ENCODE measurements at regions not wholly inside any gene's neighbourhood (a gene's known extent, or its start where the extent isn't known, plus 50 kb on each side); places are given as distances from the start of the nearest gene placed in this dataset.

GRCh38 chr5:8097146-8097545, 228.2 kb downstream of the MTRR start:
- H4K20me1 ChIP-seq (ENCODE audit: insufficient read depth) = no peaks in the 10 kb centered on the region
- no peak overlapping the region for H3K9ac ChIP-seq
- H3F3A ChIP-seq (replicated peaks; ENCODE audit: insufficient read depth) = no peaks in the 10 kb centered on the region
- H3K9me2 ChIP-seq = no peaks in the 10 kb centered on the region
- 3% methylated on average over 3 of the region's 3 CpGs for WGBS (ENCODE audit: low lambda C conversion rate)
- no peak overlapping the region for H3K4me3 ChIP-seq (ENCODE audit: low read depth in 2 of 2, low read length in 1 of 2)
- ChIA-PET POLR2A (no interaction called here), CTCF (no interaction called here)
- no peaks in the 10 kb centered on the region for H3K4me1 ChIP-seq (ENCODE audit: control insufficient read depth in 1 of 2, insufficient read depth in 2 of 2, low read depth in 1 of 2, low read length in 1 of 2)
- no peaks in the 10 kb centered on the region for H3K36me3 ChIP-seq (replicated peaks in 1 of 2; ENCODE audit: control insufficient read depth in 1 of 2, insufficient read depth in 2 of 2, low read length in 1 of 2)
- no peak overlapping the region for H3K4me2 ChIP-seq
- no peaks in the 10 kb centered on the region for H3K27me3 ChIP-seq (ENCODE audit: insufficient read depth)
- TF ChIP-seq NFIC (IDR thresholded peaks at IDR 0.05; ENCODE audit: borderline replicate concordance) (no peak), RAD21 (IDR thresholded peaks at IDR 0.05; ENCODE audit: low read length) (no peak), EP300 (IDR thresholded peaks at IDR 0.05; ENCODE audit: borderline replicate concordance in 1 of 2, low read depth in 1 of 2, low read length in 1 of 2) (no peak), SIN3A (IDR thresholded peaks at IDR 0.05; ENCODE audit: borderline replicate concordance, low read depth, low read length) (no peak), JUND (IDR thresholded peaks at IDR 0.05) (no peak), EZH2phosphoT487 (IDR thresholded peaks at IDR 0.05; ENCODE audit: borderline replicate concordance, low read depth) (no peak), RXRA (IDR thresholded peaks at IDR 0.05; ENCODE audit: borderline replicate concordance, low read depth) (no peak), GABPA (IDR thresholded peaks at IDR 0.05; ENCODE audit: low read depth) (no peak), FOXM1 (IDR thresholded peaks at IDR 0.05; ENCODE audit: low read depth) (no peak), MXI1 (IDR thresholded peaks at IDR 0.05; ENCODE audit: low read depth, low read length) (no peak), TAF1 (IDR thresholded peaks at IDR 0.05; ENCODE audit: borderline replicate concordance, low read depth, low read length) (no peak), ELF1 (IDR thresholded peaks at IDR 0.05) (no peak), ZBTB33 (IDR thresholded peaks at IDR 0.05; ENCODE audit: borderline replicate concordance, low read depth) (no peak), SMC3 (IDR thresholded peaks at IDR 0.05; ENCODE audit: low read depth, low read length) (no peak)
- no peak for DNase-seq
- H3K27ac ChIP-seq (ENCODE audit: low read depth in 2 of 2, low read length in 1 of 2) = no peak overlapping the region
- H2AFZ ChIP-seq (ENCODE audit: low read depth) = no peak overlapping the region
- no peaks in the 10 kb centered on the region for H3K79me2 ChIP-seq (ENCODE audit: insufficient read depth)
- no peaks in the 10 kb centered on the region for H3K9me3 ChIP-seq

- CTCF ChIA-PET = no interaction called here
- H3K9me2 ChIP-seq = no peaks in the 10 kb centered on the region
- no peaks in the 10 kb centered on the region for H3K4me1 ChIP-seq (ENCODE audit: control insufficient read depth in 1 of 2, insufficient read depth in 2 of 2, low read depth in 1 of 2, low read length in 1 of 2)
- H3K27ac ChIP-seq (ENCODE audit: low read depth in 2 of 2, low read length in 1 of 2) = no peak overlapping the region
- H3K4me2 ChIP-seq = no peak overlapping the region
- POLR2A ChIA-PET = no interaction called here
- 21% methylated on average over 2 of the region's 2 CpGs for WGBS (ENCODE audit: low lambda C conversion rate)
- no peak overlapping the region for H3K9ac ChIP-seq
- H2AFZ ChIP-seq (ENCODE audit: low read depth) = no peak overlapping the region
- TF ChIP-seq GATA2 (CRISPR knock-in tag; IDR thresholded peaks at IDR 0.05) (no peak), CTCF (IDR thresholded peaks at IDR 0.05) (no peak), FOSL2 (IDR thresholded peaks at IDR 0.05; ENCODE audit: borderline replicate concordance, low read depth) (no peak), MXI1 (IDR thresholded peaks at IDR 0.05; ENCODE audit: low read depth, low read length) (no peak), EP300 (IDR thresholded peaks at IDR 0.05; ENCODE audit: borderline replicate concordance in 1 of 2, low read depth in 1 of 2, low read length in 1 of 2) (no peak), RFX5 (IDR thresholded peaks at IDR 0.05; ENCODE audit: low read length) (no peak), NRF1 (IDR thresholded peaks at IDR 0.05; ENCODE audit: low read depth, low read length) (no peak), EZH2phosphoT487 (IDR thresholded peaks at IDR 0.05; ENCODE audit: borderline replicate concordance, low read depth) (no peak), YY1 (IDR thresholded peaks at IDR 0.05; ENCODE audit: low read depth) (no peak), JUND (IDR thresholded peaks at IDR 0.05) (no peak), REST (IDR thresholded peaks at IDR 0.05; ENCODE audit: low read depth, low read length) (no peak), RCOR1 (IDR thresholded peaks at IDR 0.05; ENCODE audit: low read length) (no peak), NFIC (IDR thresholded peaks at IDR 0.05; ENCODE audit: borderline replicate concordance) (no peak), GABPA (IDR thresholded peaks at IDR 0.05; ENCODE audit: low read depth) (no peak), SMC3 (IDR thresholded peaks at IDR 0.05; ENCODE audit: low read depth, low read length) (no peak)
- H3K4me3 ChIP-seq (ENCODE audit: low read depth in 2 of 2, low read length in 1 of 2) = no peak overlapping the region
- H3F3A ChIP-seq (replicated peaks; ENCODE audit: insufficient read depth) = no peaks in the 10 kb centered on the region
- no peaks in the 10 kb centered on the region for H3K36me3 ChIP-seq (replicated peaks in 1 of 2; ENCODE audit: control insufficient read depth in 1 of 2, insufficient read depth in 2 of 2, low read length in 1 of 2)
- H3K27me3 ChIP-seq (ENCODE audit: insufficient read depth) = no peaks in the 10 kb centered on the region
- no peaks in the 10 kb centered on the region for H3K9me3 ChIP-seq
- no peak for DNase-seq
- H4K20me1 ChIP-seq (ENCODE audit: insufficient read depth) = no peaks in the 10 kb centered on the region
- no peaks in the 10 kb centered on the region for H3K79me2 ChIP-seq (ENCODE audit: insufficient read depth)
Observed at GRCh38 chr5:8098081-8098480, 229.1 kb downstream of the MTRR start.

Data from SK-N-SH (cell line).